GM23248 (cell line): ENCODE measurements at regions not wholly inside any gene's neighbourhood (a gene's known extent, or its start where the extent isn't known, plus 50 kb on each side); places are given as distances from the start of the nearest gene placed in this dataset.

Experiments used
- EZH2 ChIP-seq: fragments of 200-600 bp; sonication (generic); IDR thresholded peaks from 2 replicates; pipeline ENCODE4 v1.6.1; 2018; ENCODE audit warnings: antibody characterized with exemption, mild to moderate bottlenecking; ENCODE audit not compliant: insufficient read depth, poor library complexity, severe bottlenecking
- EZH2phosphoT487 ChIP-seq: fragments of 200-600 bp; sonication (generic); IDR thresholded peaks from 2 replicates; pipeline ENCODE4 v1.6.1; 2018; ENCODE audit warnings: antibody characterized with exemption, moderate library complexity, mild to moderate bottlenecking, low read depth; ENCODE audit not compliant: insufficient read depth

DNA sequence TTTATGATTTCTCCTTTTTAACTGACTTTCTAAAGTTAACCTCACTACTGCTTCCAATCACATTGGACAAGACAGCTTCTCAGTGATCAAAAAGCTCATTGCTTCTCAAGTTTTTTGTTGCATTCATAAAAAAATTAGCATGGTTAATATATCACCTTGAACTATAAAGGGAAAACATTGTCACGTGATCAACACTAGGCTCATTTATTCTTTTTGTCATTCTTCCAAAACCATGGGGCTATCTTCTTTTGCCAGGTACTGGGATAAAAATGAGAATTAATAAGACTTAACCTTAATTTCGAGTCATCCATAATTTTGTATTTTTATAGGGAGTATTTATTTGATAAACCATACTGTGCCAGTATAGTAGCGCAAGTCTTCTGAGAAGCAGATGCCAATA lies 1105.9 kb upstream of the TENM3 start:
- TF ChIP-seq EZH2 (no peak), EZH2phosphoT487 (no peak)
